ENCODE measurements at regions not wholly inside any gene's neighbourhood (a gene's known extent, or its start where the extent isn't known, plus 50 kb on each side); places are given as distances from the start of the nearest gene placed in this dataset.

DNA sequence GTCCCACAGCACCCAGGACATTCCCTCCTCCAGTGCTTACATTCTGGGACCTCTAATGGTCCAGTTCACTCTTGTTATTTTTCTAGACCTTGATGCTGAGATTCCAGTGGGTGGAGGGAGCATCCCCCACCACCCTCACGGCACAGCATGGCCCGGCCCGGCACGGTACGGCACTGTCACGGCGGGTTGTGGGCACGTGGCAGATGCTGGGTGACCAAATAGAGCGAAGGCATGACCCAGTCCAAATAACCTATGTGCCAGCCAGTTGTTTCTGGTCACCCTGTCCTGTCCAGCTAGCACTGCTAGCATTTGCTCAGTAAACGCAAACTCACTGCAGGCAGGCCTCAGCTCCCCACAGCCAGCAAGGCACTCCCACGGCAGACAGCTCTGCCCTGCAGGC is 204.7 kb downstream of the ENGASE start:
- TF ChIP-seq, protein P1, sequence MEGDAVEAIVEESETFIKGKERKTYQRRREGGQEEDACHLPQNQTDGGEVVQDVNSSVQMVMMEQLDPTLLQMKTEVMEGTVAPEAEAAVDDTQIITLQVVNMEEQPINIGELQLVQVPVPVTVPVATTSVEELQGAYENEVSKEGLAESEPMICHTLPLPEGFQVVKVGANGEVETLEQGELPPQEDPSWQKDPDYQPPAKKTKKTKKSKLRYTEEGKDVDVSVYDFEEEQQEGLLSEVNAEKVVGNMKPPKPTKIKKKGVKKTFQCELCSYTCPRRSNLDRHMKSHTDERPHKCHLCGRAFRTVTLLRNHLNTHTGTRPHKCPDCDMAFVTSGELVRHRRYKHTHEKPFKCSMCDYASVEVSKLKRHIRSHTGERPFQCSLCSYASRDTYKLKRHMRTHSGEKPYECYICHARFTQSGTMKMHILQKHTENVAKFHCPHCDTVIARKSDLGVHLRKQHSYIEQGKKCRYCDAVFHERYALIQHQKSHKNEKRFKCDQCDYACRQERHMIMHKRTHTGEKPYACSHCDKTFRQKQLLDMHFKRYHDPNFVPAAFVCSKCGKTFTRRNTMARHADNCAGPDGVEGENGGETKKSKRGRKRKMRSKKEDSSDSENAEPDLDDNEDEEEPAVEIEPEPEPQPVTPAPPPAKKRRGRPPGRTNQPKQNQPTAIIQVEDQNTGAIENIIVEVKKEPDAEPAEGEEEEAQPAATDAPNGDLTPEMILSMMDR (IDR thresholded peaks at IDR 0.05 in 2 of 3, conservative IDR thresholded peaks at IDR 0.05 in 1 of 3; ENCODE audit: borderline replicate concordance in 1 of 3, insufficient read depth in 1 of 3, low read depth in 2 of 3, low read length in 2 of 3): no peak
- no peak for TF ChIP-seq TCF7L2 (IDR thresholded peaks at IDR 0.05; ENCODE audit: borderline replicate concordance, extremely low read depth, insufficient read depth, insufficient read length)
- no peak for TF ChIP-seq POLR2A (IDR thresholded peaks at IDR 0.05; ENCODE audit: borderline replicate concordance, extremely low read depth, insufficient read depth, insufficient read length)
- no peak for TF ChIP-seq EZH2phosphoT487 (IDR thresholded peaks at IDR 0.05; ENCODE audit: borderline replicate concordance)
- TF ChIP-seq EZH2 (IDR thresholded peaks at IDR 0.05): no peak
